SK-N-SH (cell line): ENCODE measurements at regions not wholly inside any gene's neighbourhood (a gene's known extent, or its start where the extent isn't known, plus 50 kb on each side); places are given as distances from the start of the nearest gene placed in this dataset.

Source experiments
- CTCF ChIA-PET: fragments of 300-600, 350-600 bp; formaldehyde crosslinking; extraction: SDS; loops from one replicate; lab custom pipeline; 2021; lab: Yijun Ruan, JAX
- POLR2A ChIA-PET: fragments of 350-600 bp; sonication (Branson Sonifier 250); formaldehyde crosslinking; extraction: SDS; loops from one replicate; lab custom pipeline; 2020; ENCODE audit warnings: antibody characterized with exemption, inconsistent platforms; lab: Yijun Ruan, JAX
- DNase-seq: peaks from one replicate; pipeline ENCODE4 v3.0.0; 2012
- H2AFZ ChIP-seq: fragments of 200-600 bp; sonication (generic); 2 replicates; pipeline ENCODE4 v1.8.1; 2016; ENCODE audit warnings: antibody characterized with exemption, mild to moderate bottlenecking, low read depth
- H3F3A ChIP-seq: fragments of 200-600 bp; sonication (generic); replicated peaks from 2 replicates; pipeline ENCODE3; 2016; ENCODE audit warnings: antibody characterized with exemption, mild to moderate bottlenecking; ENCODE audit not compliant: insufficient read depth
- H3K27ac ChIP-seq, 2 experiments: fragments of 200-500 bp in 1 of 2; fragments of 200-600 bp in 1 of 2; sonication (Bioruptor generic) in 1 of 2; sonication (generic), shearing (Covaris generic) in 1 of 2; 2 replicates each; pipeline versions ENCODE4 v1.5.1 to v1.6.1; 2014 to 2016; ENCODE audit warnings: low read depth in 2 of 2, inconsistent platforms in 1 of 2, low read length in 1 of 2, mild to moderate bottlenecking in 1 of 2, mixed read lengths in 1 of 2
- H3K27me3 ChIP-seq: fragments of 200-600 bp; sonication (generic), shearing (Covaris generic); 2 replicates; pipeline ENCODE4 v1.6.1; 2016; ENCODE audit warnings: mixed run types; ENCODE audit not compliant: insufficient read depth
- H3K36me3 ChIP-seq, 2 experiments: fragments of 200-500 bp in 1 of 2; fragments of 200-600 bp in 1 of 2; sonication (Bioruptor generic) in 1 of 2; sonication (generic) in 1 of 2; replicated peaks in 1 of 2; 2 replicates each; pipeline versions ENCODE3 to v1.5.1; 2014 to 2016; ENCODE audit warnings: low read length in 1 of 2, mild to moderate bottlenecking in 1 of 2; ENCODE audit not compliant: insufficient read depth in 2 of 2, control insufficient read depth in 1 of 2
- H3K4me1 ChIP-seq, 2 experiments: fragments of 200-500 bp in 1 of 2; fragments of 200-600 bp in 1 of 2; sonication (Bioruptor generic) in 1 of 2; sonication (generic), shearing (Covaris generic) in 1 of 2; 2 replicates each; pipeline versions ENCODE4 v1.5.1 to v1.6.1; 2014 to 2016; ENCODE audit warnings: low read depth in 1 of 2, low read length in 1 of 2, mixed run types in 1 of 2; ENCODE audit not compliant: insufficient read depth in 2 of 2, control insufficient read depth in 1 of 2
- H3K4me2 ChIP-seq: fragments of 200-600 bp; sonication (generic), shearing (Covaris generic); 2 replicates; pipeline ENCODE4 v1.6.1; 2017; ENCODE audit warnings: mixed run types
- H3K4me3 ChIP-seq, 2 experiments: fragments of 200-500 bp in 1 of 2; fragments of 200-600 bp in 1 of 2; sonication (Bioruptor generic) in 1 of 2; sonication (generic), shearing (Covaris generic) in 1 of 2; 2 replicates each; pipeline versions ENCODE4 v1.5.1 to v1.8.1; 2014 to 2016; ENCODE audit warnings: low read depth in 2 of 2, inconsistent platforms in 1 of 2, low read length in 1 of 2, mild to moderate bottlenecking in 1 of 2, mixed read lengths in 1 of 2, moderate library complexity in 1 of 2
- H3K79me2 ChIP-seq: fragments of 200-600 bp; sonication (generic); 2 replicates; pipeline ENCODE4 v1.8.1; 2017; ENCODE audit warnings: mild to moderate bottlenecking; ENCODE audit not compliant: insufficient read depth
- H3K9ac ChIP-seq: fragments of 200-600 bp; sonication (generic); 2 replicates; pipeline ENCODE4 v1.6.1; 2017; ENCODE audit warnings: mixed run types
- H3K9me2 ChIP-seq: fragments of 200-600 bp; sonication (generic); 2 replicates; pipeline ENCODE4 v1.6.1; 2017; ENCODE audit warnings: mixed run types
- H3K9me3 ChIP-seq: fragments of 200-600 bp; sonication (generic); 2 replicates; pipeline ENCODE4 v1.6.1; 2017; ENCODE audit warnings: mixed run types, mild to moderate bottlenecking, moderate library complexity
- H4K20me1 ChIP-seq: fragments of 200-600 bp; sonication (generic); 2 replicates; pipeline ENCODE4 v1.6.1; 2017; ENCODE audit warnings: mild to moderate bottlenecking, mixed run types; ENCODE audit not compliant: insufficient read depth
- ELF1 ChIP-seq: IDR thresholded peaks from 2 replicates; pipeline ENCODE4 v1.4.0; 2012
- EZH2phosphoT487 ChIP-seq: fragments of 200-600 bp; sonication (generic); IDR thresholded peaks from 2 replicates; pipeline ENCODE4 v1.6.1; 2017; ENCODE audit warnings: low read depth, mixed run types, mild to moderate bottlenecking, antibody characterized with exemption, moderate library complexity, borderline replicate concordance
- FOXM1 ChIP-seq: IDR thresholded peaks from 2 replicates; pipeline ENCODE4 v1.4.0; 2012; ENCODE audit warnings: low read depth, mild to moderate bottlenecking
- GATA2 ChIP-seq: sonication (generic); formaldehyde crosslinking; IDR thresholded peaks from 2 replicates; pipeline ENCODE4 v1.5.0; 2020; ENCODE audit warnings: mild to moderate bottlenecking, missing genetic modification reagents
- MEF2A ChIP-seq: IDR thresholded peaks from 2 replicates; pipeline ENCODE4 v1.4.0; 2012; ENCODE audit warnings: low read depth, borderline replicate concordance
- MXI1 ChIP-seq: IDR thresholded peaks from 2 replicates; pipeline ENCODE4 v1.6.1; 2012; ENCODE audit warnings: mild to moderate bottlenecking, low read depth, low read length, improper control_type of control experiment
- PBX3 ChIP-seq: IDR thresholded peaks from 2 replicates; pipeline ENCODE4; 2012
- USF2 ChIP-seq: fragments of 150-350 bp; IDR thresholded peaks from 2 replicates; pipeline ENCODE4 v1.6.1; 2017; ENCODE audit warnings: antibody characterized with exemption, low read length, low read depth, borderline replicate concordance
- ZBTB33 ChIP-seq: IDR thresholded peaks from 2 replicates; pipeline ENCODE4 v1.4.0; 2012; ENCODE audit warnings: low read depth, borderline replicate concordance
- WGBS: methylation state at CpG from one replicate; pipeline ENCODE4 v1.1.6; 2017; ENCODE audit warnings: low lambda C conversion rate; 5-methylcytosine and 5-hydroxymethylcytosine counted together

GRCh38 chr2:239666855-239667376 lies 266.1 kb upstream of the HDAC4 start (continued):
- TF ChIP-seq MXI1 (peak; percentile 61), ZBTB33 (no peak), PBX3 (no peak), GATA2 (CRISPR knock-in tag) (peak; percentile 97), MEF2A (no peak)

- H3K4me1 ChIP-seq: peaks cover 0 to 31% of the 10 kb centered on the region in 2 experiments; a peak in 1 of 4 replicates
- H3K36me3 ChIP-seq: no peaks in the 10 kb centered on the region
- ChIA-PET CTCF (interaction anchor here (1.0 kb wide), 1 partner anchor 136 kb away, joined by 3 read pairs; no protein-coding TSS in a partner anchor), POLR2A (no interaction called here)
- no peaks in the 10 kb centered on the region for H3K79me2 ChIP-seq
- no peak for TF ChIP-seq EZH2phosphoT487
- no peak for TF ChIP-seq PBX3
- TF ChIP-seq FOXM1: no peak
- TF ChIP-seq ELF1: no peak
- TF ChIP-seq USF2: no peak
- H3K4me2 ChIP-seq: no peak overlapping the region
- WGBS: 51% methylated on average over 12 of the region's 18 CpGs
- H3K9ac ChIP-seq: no peak overlapping the region
- no peak overlapping the region for H3K4me3 ChIP-seq
- H3K27me3 ChIP-seq: no peaks in the 10 kb centered on the region
- no peak overlapping the region for H2AFZ ChIP-seq
- no peak for DNase-seq
- no peak overlapping the region for H3K27ac ChIP-seq
- H3K9me3 ChIP-seq: no peaks in the 10 kb centered on the region
- H3F3A ChIP-seq: no peaks in the 10 kb centered on the region
- H4K20me1 ChIP-seq: no peaks in the 10 kb centered on the region
- no peaks in the 10 kb centered on the region for H3K9me2 ChIP-seq
These were observed 265.4 kb upstream of the HDAC4 start for GRCh38 chr2:239666053-239666854.
